ENCODE measurements at regions not wholly inside any gene's neighbourhood (a gene's known extent, or its start where the extent isn't known, plus 50 kb on each side); places are given as distances from the start of the nearest gene placed in this dataset.

DNA sequence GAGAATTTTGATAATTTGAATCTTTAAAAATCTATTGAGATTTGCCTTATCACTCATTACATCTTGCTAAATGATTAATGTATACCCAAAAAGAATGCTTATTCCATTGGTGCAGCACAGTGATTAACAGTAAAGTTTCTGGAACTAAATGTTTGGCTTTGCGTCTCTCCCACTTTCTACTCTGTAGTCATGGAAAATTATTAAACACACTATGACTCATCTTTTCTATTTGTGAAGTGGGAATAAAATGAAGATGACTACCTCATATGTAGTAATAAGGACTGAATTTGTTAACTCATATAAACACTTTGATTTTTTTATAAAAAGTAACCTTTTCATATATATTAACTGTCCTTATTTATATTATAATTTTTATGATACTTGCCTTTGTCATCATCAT lies 118.1 kb downstream of the RERGL start:
- DNase-seq (ENCODE audit: low spot score), result no peak
- Histone ChIP-seq H3K27ac (no peak overlapping the region), H3K4me3 (no peak overlapping the region)
- no peak for TF ChIP-seq CTCF (IDR thresholded peaks at IDR 0.05)

DNA sequence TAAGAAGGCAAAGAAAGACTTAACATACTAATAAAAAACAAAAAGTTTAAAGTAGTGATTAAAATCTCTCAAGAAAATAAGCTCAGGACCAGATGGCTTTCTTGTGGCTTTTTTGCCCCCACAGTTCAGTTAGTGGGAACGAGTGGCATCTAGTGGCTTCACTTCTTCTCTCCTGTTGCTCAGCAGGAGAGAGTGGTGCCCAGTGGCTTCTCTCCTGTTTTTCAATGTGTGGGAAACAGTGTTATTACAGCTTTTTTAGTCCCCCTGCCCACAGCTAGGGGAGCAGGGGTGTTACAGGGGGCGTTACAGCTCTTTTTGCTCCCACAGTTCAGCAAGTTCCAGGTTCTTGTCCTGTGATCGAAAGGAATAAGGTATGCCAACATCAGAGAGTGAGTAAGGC lies 135.2 kb downstream of the RERGL start:
- no peak for DNase-seq (ENCODE audit: low spot score)
- Histone ChIP-seq H3K4me3 (no peak overlapping the region), H3K27ac (no peak overlapping the region)
- no peak for TF ChIP-seq CTCF (IDR thresholded peaks at IDR 0.05)

DNA sequence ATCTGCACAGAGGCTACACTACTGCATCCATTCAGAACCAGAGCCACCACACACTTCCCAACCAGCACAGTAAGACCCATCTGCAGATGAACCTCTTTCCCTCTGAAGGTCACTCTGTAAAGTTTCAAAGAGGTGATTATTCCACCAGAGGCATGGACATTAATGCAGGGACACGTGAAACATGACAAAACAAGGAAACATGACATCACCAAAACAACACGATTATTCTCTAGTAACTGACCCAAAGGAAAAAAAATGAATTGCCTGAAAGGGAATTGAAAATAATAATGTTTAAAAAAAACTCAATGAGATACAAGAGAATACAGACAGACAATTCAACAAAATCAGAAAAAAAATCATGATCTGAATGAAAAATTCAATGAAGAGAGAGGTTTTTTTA lies 139.1 kb downstream of the RERGL start:
- Histone ChIP-seq H3K27ac (no peak overlapping the region), H3K4me3 (no peak overlapping the region)
- no peak for TF ChIP-seq CTCF (IDR thresholded peaks at IDR 0.05)
- no peak for DNase-seq (ENCODE audit: low spot score)

DNA sequence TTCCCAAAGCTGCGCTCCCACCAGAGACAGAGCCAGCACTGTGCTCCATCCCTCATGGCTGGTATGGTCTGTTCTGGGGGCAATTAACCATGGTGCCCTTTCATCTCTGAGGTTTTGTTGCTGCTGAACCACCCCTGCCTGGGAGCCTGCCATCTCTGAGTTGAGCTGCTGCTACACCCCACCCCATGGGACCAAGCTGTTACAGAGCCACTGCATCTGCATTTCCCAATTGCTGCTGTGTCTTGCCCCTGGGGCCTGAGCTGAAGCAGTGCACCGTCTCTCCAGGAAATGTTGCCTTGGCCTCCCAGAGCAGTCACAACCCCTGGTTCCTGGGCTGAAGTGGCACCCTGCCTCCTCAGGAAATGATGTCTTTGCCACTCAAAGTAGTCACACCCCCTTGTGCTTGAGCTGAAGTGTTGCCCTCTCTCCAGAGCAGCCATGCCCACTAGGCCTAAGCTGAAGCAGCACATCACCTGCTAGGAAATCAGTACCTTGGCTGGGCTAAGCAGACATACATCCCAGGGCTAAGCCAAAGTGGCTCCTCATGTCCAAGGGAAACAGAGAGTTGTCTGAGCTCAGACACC lies 140.3 kb downstream of the RERGL start:
- TF ChIP-seq CTCF (IDR thresholded peaks at IDR 0.05), result no peak
- H3K27ac ChIP-seq, result no peak overlapping the region
- no peak overlapping the region for H3K4me3 ChIP-seq

GRCh38 chr12:17928708-17929366 lies 161.2 kb downstream of the RERGL start:
- H3K4me3 ChIP-seq, result no peak overlapping the region
- no peak for DNase-seq (ENCODE audit: low spot score)
- no peak for TF ChIP-seq CTCF (IDR thresholded peaks at IDR 0.05)
- no peak overlapping the region for H3K27ac ChIP-seq

More for the DNA sequence above, 140.3 kb downstream of the RERGL start:
- no peak for DNase-seq (ENCODE audit: low spot score)

DNA sequence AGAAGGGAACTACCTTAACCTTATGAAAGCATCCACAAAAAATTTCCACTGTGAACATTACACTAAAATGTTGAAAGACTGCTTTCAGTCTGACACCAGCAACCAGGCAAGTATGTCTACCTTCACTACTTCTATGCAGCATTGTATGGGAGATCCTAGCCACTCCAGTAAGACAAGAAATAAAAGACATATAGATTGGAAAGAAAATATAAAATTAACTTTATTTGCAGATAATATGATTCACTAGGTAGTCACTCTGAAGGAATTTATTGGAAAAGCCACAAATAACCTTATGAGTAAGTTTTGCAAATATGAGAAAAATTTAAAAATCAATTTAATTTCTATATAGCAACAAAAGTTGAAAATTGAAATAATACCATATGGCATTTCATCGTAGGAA lies 172.0 kb downstream of the RERGL start:
- DNase-seq (ENCODE audit: low spot score), result no peak
- no peak overlapping the region for H3K27ac ChIP-seq
- no peak overlapping the region for H3K4me3 ChIP-seq
- TF ChIP-seq CTCF (IDR thresholded peaks at IDR 0.05), result no peak

- Histone ChIP-seq H3K4me3 (no peak overlapping the region), H3K27ac (no peak overlapping the region)
- DNase-seq (ENCODE audit: low spot score), result no peak
- TF ChIP-seq CTCF (IDR thresholded peaks at IDR 0.05), result no peak
These were observed 205.4 kb downstream of the RERGL start for GRCh38 chr12:17884581-17884980.
